Raji (cell line): ENCODE measurements at regions not wholly inside any gene's neighbourhood (a gene's known extent, or its start where the extent isn't known, plus 50 kb on each side); places are given as distances from the start of the nearest gene placed in this dataset.

Experiments used
- POLR2A ChIP-seq: IDR thresholded peaks from 2 replicates; pipeline ENCODE4 v1.6.1; 2011; ENCODE audit warnings: low read depth, low read length, control low read depth; ENCODE audit not compliant: insufficient read depth

DNA sequence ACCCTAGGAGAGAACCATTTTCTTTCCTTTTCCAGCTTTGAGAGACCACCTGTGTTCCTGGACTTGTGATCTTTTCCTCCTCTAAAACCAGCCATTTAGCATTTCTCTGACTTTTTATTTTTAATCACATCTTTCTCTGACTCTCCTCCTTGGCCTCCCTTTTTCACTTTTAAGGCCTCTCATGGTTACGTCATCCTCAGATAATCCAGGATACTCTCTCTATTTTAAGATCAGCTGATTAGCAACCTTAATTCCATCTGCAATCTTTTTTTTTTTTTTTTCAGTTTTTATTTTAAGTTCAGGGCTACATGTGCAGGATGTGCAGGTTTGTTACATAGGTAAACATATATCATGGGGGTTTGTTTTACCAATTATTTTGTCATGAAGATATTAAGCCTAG is 54.0 kb downstream of the RFPL4B start:
- TF ChIP-seq POLR2A = no peak

- TF ChIP-seq POLR2A = no peak
Measured at GRCh38 chr6:112407101-112407590, 60.0 kb downstream of the RFPL4B start.

GRCh38 chr6:112408522-112408921 is 61.4 kb downstream of the RFPL4B start:
- TF ChIP-seq POLR2A = no peak

GRCh38 chr6:112409311-112409710 is 62.2 kb downstream of the RFPL4B start:
- no peak for TF ChIP-seq POLR2A

DNA sequence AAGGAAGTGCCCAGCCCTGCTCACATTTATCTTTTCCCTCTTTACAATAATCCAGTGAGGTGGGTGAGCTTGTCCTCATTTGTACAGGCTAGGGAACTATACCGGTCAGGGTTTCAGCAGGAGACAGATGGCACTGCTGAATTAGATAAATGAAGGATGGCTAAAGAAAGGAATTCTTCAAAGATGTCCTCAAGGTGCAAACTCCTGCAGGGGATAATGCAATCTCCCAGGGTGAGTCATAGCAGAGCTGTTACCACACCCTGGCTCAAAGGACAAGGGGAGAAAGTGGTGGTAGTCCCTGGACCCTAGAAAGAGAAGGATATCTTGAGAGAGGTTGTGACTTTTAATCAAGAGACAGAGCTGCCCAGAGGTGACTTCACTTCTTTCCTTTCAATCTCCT is 66.7 kb downstream of the RFPL4B start:
- no peak for TF ChIP-seq POLR2A

DNA sequence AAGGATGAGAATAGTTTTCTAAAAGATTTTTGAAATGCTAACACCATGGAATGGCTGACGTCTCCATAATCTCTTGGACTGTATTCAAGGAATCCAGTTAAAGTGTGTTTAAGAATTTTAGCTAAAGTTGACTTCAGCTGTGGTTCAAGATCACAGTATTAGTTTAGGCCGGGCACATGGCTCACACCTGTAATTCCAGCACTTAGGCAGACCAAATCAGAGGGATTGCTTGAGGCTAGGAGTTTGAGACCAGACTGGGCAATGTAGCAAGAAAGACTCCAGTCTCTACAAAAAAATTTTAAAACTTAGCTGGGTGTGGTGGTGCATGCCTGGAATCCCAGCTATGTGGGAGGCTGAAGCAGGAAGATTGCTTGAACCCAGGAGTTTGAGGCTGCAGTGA is 68.2 kb downstream of the RFPL4B start:
- TF ChIP-seq POLR2A = no peak

GRCh38 chr6:112416866-112417265 is 69.7 kb downstream of the RFPL4B start:
- no peak for TF ChIP-seq POLR2A

GRCh38 chr6:112427499-112427898 is 80.4 kb downstream of the RFPL4B start:
- no peak for TF ChIP-seq POLR2A

GRCh38 chr6:112428477-112428876 is 81.3 kb downstream of the RFPL4B start:
- TF ChIP-seq POLR2A = no peak

DNA sequence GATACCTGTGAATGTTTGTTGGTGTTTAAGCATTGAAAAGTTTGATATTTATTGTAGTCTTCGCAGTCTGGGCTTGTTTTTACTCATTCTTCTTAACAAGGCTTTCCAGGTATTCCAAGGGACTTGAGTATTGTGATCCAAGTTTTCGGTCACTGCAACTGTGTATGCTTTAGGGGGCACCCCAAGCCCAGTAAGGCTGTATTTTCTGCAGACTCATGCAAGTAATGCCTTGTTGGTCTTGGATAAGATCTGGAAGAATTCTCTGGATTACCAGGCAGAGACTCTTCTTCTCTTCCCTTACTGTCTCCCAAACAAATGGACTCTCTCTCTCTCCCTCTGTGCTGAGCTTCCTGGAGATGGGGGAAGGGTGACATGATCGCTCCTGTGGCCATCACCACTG is 82.1 kb downstream of the RFPL4B start:
- TF ChIP-seq POLR2A = no peak

GRCh38 chr6:112431803-112432202 is 84.7 kb downstream of the RFPL4B start:
- no peak for TF ChIP-seq POLR2A

DNA sequence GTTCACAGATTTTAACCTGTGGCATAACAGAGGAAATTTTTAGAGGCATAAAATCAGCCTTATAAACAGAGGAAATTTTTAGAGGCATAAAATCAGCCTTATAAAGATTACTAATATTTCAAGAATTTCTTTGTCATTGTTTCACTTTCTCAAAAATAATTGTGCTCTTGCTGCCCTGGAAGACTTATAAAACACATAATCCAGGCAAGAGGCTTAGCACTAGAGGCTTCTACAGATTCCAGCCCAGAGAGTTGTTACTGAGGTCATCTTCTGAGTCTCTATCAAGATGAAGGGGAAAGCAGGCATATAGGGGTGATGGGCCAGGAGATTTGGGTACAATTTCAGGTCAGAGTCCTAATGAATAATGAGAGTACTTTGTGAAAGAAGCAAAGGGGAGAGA is 85.7 kb downstream of the RFPL4B start:
- TF ChIP-seq POLR2A = no peak

DNA sequence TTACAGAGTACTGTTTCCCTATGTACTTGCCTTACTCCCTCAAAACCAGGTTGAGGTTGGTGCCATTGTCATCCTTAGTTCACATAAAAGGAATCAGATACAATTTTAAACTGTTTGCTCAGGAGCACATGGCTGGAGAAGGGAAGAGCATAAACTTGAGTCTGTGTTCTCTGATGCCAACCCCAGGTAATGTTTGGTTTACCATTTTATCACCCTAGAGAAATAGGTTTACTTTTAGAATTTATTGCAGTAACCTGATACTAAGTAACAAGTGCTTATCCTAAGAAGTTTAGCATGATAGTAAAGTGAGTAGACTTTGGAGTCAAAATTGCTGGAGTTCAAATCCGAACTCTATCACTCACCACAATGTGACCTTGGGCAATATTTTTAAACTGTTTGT is 86.3 kb downstream of the RFPL4B start:
- TF ChIP-seq POLR2A = no peak

- no peak for TF ChIP-seq POLR2A
Measured at GRCh38 chr6:112434896-112435435, 87.8 kb downstream of the RFPL4B start.

DNA sequence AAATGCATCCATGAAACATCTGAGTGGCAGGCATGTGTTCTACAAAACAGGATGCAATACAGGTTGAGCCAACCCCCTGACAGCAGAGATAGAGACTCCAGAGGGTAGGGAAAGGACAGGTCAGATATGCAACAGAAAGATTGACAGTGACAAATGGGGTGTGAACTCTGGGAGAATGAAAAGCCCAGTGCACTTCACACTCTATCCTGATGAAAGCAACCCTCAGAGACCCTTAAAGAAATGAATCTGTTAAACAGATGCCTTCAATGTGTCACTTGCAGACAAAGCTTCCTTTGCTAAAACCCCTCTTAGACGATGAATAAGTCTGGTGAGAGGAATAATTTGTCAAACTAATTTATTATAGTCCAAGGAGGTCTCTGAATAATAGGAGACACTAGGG is 89.9 kb downstream of the RFPL4B start:
- no peak for TF ChIP-seq POLR2A

DNA sequence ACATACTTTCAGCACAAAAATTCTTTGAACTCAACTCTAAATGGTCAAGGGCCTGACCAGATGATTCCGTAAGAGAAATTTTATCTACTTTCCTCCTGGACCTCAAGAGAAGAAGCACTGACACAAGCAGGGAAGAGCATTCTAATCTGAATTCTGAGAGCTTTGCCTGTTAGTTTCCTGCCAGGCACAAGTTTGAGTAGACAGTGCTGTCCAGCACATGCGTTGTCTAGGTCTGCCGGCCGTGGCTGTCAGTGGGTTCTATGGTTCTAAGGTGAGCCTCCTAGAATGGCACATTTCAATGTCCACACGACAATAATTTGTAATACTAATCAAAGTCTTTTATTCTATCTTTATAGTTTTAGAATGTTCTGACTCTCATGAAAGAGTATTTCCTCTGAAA is 91.9 kb downstream of the RFPL4B start:
- no peak for TF ChIP-seq POLR2A

GRCh38 chr6:112439432-112439831 is 92.3 kb downstream of the RFPL4B start:
- TF ChIP-seq POLR2A = no peak
